ENCODE measurements at regions not wholly inside any gene's neighbourhood (a gene's known extent, or its start where the extent isn't known, plus 50 kb on each side); places are given as distances from the start of the nearest gene placed in this dataset.

DNA sequence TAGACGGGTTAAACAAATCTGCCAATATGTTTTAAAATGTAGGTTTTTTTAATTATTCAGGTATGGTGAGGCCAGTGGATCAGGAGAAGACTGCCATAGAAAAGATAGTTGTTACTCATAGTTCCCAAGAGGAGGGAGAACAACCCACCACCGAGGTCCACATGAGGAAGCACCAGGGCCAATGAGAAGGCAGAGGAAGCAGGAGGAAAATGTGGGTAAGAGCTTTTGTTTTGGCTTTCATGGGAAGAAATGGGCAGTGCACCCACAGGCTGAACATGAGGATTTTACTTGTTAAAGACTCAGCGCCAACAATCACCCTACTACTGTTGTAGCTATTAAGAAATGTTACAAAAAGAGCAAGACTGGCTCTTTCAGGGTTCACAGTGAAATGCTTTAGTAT lies 191.8 kb upstream of the HNMT start:
- TF ChIP-seq, protein P1, sequence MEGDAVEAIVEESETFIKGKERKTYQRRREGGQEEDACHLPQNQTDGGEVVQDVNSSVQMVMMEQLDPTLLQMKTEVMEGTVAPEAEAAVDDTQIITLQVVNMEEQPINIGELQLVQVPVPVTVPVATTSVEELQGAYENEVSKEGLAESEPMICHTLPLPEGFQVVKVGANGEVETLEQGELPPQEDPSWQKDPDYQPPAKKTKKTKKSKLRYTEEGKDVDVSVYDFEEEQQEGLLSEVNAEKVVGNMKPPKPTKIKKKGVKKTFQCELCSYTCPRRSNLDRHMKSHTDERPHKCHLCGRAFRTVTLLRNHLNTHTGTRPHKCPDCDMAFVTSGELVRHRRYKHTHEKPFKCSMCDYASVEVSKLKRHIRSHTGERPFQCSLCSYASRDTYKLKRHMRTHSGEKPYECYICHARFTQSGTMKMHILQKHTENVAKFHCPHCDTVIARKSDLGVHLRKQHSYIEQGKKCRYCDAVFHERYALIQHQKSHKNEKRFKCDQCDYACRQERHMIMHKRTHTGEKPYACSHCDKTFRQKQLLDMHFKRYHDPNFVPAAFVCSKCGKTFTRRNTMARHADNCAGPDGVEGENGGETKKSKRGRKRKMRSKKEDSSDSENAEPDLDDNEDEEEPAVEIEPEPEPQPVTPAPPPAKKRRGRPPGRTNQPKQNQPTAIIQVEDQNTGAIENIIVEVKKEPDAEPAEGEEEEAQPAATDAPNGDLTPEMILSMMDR (conservative IDR thresholded peaks at IDR 0.05; ENCODE audit: low read depth, low read length): no peak
- TF ChIP-seq, protein P2, sequence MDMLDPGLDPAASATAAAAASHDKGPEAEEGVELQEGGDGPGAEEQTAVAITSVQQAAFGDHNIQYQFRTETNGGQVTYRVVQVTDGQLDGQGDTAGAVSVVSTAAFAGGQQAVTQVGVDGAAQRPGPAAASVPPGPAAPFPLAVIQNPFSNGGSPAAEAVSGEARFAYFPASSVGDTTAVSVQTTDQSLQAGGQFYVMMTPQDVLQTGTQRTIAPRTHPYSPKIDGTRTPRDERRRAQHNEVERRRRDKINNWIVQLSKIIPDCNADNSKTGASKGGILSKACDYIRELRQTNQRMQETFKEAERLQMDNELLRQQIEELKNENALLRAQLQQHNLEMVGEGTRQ (IDR thresholded peaks at IDR 0.05; ENCODE audit: low read depth, low read length): no peak
- TF ChIP-seq POLR2A (IDR thresholded peaks at IDR 0.05; ENCODE audit: low read depth, low read length): no peak
- TF ChIP-seq, protein P3, sequence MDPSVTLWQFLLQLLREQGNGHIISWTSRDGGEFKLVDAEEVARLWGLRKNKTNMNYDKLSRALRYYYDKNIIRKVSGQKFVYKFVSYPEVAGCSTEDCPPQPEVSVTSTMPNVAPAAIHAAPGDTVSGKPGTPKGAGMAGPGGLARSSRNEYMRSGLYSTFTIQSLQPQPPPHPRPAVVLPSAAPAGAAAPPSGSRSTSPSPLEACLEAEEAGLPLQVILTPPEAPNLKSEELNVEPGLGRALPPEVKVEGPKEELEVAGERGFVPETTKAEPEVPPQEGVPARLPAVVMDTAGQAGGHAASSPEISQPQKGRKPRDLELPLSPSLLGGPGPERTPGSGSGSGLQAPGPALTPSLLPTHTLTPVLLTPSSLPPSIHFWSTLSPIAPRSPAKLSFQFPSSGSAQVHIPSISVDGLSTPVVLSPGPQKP (IDR thresholded peaks at IDR 0.05; ENCODE audit: borderline replicate concordance, low read depth, low read length): no peak

All from IMR-90 (cell line).